ENCODE measurements at regions not wholly inside any gene's neighbourhood (a gene's known extent, or its start where the extent isn't known, plus 50 kb on each side); places are given as distances from the start of the nearest gene placed in this dataset.

- intact Hi-C loops (cut with DNase I): no loop called here
- TF ChIP-seq, protein P1, sequence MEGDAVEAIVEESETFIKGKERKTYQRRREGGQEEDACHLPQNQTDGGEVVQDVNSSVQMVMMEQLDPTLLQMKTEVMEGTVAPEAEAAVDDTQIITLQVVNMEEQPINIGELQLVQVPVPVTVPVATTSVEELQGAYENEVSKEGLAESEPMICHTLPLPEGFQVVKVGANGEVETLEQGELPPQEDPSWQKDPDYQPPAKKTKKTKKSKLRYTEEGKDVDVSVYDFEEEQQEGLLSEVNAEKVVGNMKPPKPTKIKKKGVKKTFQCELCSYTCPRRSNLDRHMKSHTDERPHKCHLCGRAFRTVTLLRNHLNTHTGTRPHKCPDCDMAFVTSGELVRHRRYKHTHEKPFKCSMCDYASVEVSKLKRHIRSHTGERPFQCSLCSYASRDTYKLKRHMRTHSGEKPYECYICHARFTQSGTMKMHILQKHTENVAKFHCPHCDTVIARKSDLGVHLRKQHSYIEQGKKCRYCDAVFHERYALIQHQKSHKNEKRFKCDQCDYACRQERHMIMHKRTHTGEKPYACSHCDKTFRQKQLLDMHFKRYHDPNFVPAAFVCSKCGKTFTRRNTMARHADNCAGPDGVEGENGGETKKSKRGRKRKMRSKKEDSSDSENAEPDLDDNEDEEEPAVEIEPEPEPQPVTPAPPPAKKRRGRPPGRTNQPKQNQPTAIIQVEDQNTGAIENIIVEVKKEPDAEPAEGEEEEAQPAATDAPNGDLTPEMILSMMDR (IDR thresholded peaks at IDR 0.05): no peak
- TF ChIP-seq POLR2AphosphoS5 (IDR thresholded peaks at IDR 0.05) (no peak), POLR2A (IDR thresholded peaks at IDR 0.05) (no peak)
- no peak for DNase-seq (ENCODE audit: low spot score)
- no peak overlapping the region for H3K4me3 ChIP-seq
- no peak overlapping the region for H3K27ac ChIP-seq
- no peaks in the 10 kb centered on the region for H3K36me3 ChIP-seq
- H3K9me3 ChIP-seq: no peaks in the 10 kb centered on the region
- WGBS: 60% methylated on average over 17 of the region's 17 CpGs
- no peaks in the 10 kb centered on the region for H3K4me1 ChIP-seq (replicated peaks)
- no peaks in the 10 kb centered on the region for H3K27me3 ChIP-seq (replicated peaks; ENCODE audit: insufficient read depth)
Measured at GRCh38 chr2:240247868-240248720, 107.6 kb upstream of the OTOS start.

- DNase-seq (ENCODE audit: low spot score): no peak
- 85% methylated on average over 13 of the region's 14 CpGs for WGBS
- intact Hi-C loops (cut with DNase I): no loop called here
- Histone ChIP-seq H3K4me3 (no peak overlapping the region), H3K27ac (peak overlapping the region in 1 of 2 donors; percentile 10), H3K36me3 (no peaks in the 10 kb centered on the region), H3K4me1 (replicated peaks) (no peaks in the 10 kb centered on the region), H3K9me3 (no peaks in the 10 kb centered on the region), H3K27me3 (replicated peaks; ENCODE audit: insufficient read depth) (no peaks in the 10 kb centered on the region)
- TF ChIP-seq, protein P1 (IDR thresholded peaks at IDR 0.05): no peak
Measured at GRCh38 chr2:240248721-240249422, 108.4 kb upstream of the OTOS start.

GRCh38 chr2:240249423-240250149 lies 109.1 kb upstream of the OTOS start:
- TF ChIP-seq POLR2AphosphoS5 (IDR thresholded peaks at IDR 0.05): no peak
- TF ChIP-seq, protein P1 (IDR thresholded peaks at IDR 0.05): no peak
- TF ChIP-seq POLR2A (IDR thresholded peaks at IDR 0.05): peak; percentile 9
- no peak for DNase-seq (ENCODE audit: low spot score)
- no peak overlapping the region for H3K4me3 ChIP-seq
- H3K27me3 ChIP-seq (replicated peaks; ENCODE audit: insufficient read depth): no peaks in the 10 kb centered on the region
- H3K9me3 ChIP-seq: no peaks in the 10 kb centered on the region
- H3K4me1 ChIP-seq (replicated peaks): no peaks in the 10 kb centered on the region
- intact Hi-C loops (cut with DNase I): no loop called here
- H3K36me3 ChIP-seq: no peaks in the 10 kb centered on the region
- H3K27ac ChIP-seq: peak overlapping the region; percentile 25 to 82
- 51% methylated on average over 21 of the region's 21 CpGs for WGBS

- Histone ChIP-seq H3K27me3 (replicated peaks; ENCODE audit: insufficient read depth) (no peaks in the 10 kb centered on the region), H3K4me3 (no peak overlapping the region), H3K36me3 (no peaks in the 10 kb centered on the region), H3K27ac (peak overlapping the region; percentile 52 to 82), H3K9me3 (no peaks in the 10 kb centered on the region), H3K4me1 (replicated peaks) (no peaks in the 10 kb centered on the region)
- 90% methylated on average over 14 of the region's 14 CpGs for WGBS
- TF ChIP-seq, protein P1 (IDR thresholded peaks at IDR 0.05): no peak
- TF ChIP-seq POLR2AphosphoS5 (IDR thresholded peaks at IDR 0.05): no peak
- TF ChIP-seq POLR2A (IDR thresholded peaks at IDR 0.05): no peak
- no peak for DNase-seq (ENCODE audit: low spot score)
- intact Hi-C loops (cut with DNase I): no loop called here
Measured at GRCh38 chr2:240250150-240250984, 109.9 kb upstream of the OTOS start.
